Skeletal muscle satellite cell (primary cell): ENCODE measurements at regions not wholly inside any gene's neighbourhood (a gene's known extent, or its start where the extent isn't known, plus 50 kb on each side); places are given as distances from the start of the nearest gene placed in this dataset.
"Not testable (repeated sequence)": the region's sequence is repeated elsewhere in the genome, so short reads cannot be mapped to it uniquely, and the experiment has no call there.

Source experiments
- H3K27me3 ChIP-seq: 2 replicates; pipeline ENCODE4 v1.7.0; 2013; ENCODE audit warnings: low read length; ENCODE audit not compliant: control insufficient read depth, insufficient read depth
- H3K36me3 ChIP-seq: 2 replicates; pipeline ENCODE4 v1.7.0; 2013; ENCODE audit warnings: mild to moderate bottlenecking, control low read depth, low read length; ENCODE audit not compliant: insufficient read depth
- H3K4me1 ChIP-seq: 2 replicates; pipeline ENCODE4 v1.7.0; 2013; ENCODE audit warnings: low read length; ENCODE audit not compliant: control insufficient read depth, insufficient read depth
- H3K4me2 ChIP-seq: 2 replicates; pipeline ENCODE4 v1.7.0; 2013; ENCODE audit warnings: mild to moderate bottlenecking, low read length
- H3K4me3 ChIP-seq: 2 replicates; pipeline ENCODE4 v1.7.0; 2013; ENCODE audit warnings: low read length
- H3K9ac ChIP-seq: 2 replicates; pipeline ENCODE4 v1.7.0; 2013; ENCODE audit warnings: mild to moderate bottlenecking, low read depth, low read length, moderate library complexity
- H3K9me3 ChIP-seq: replicated peaks from 2 replicates; pipeline ENCODE4 v1.7.0; 2013; ENCODE audit warnings: mild to moderate bottlenecking, control low read depth, low read length

GRCh38 chr21:14015841-14016240 lies 194.9 kb downstream of the LIPI start:
- H3K9me3 ChIP-seq, H3K4me1 ChIP-seq, H3K4me2 ChIP-seq, H3K4me3 ChIP-seq, H3K27me3 ChIP-seq, H3K9ac ChIP-seq, H3K36me3 ChIP-seq: not testable (repeated sequence)

GRCh38 chr21:14013623-14014498 lies 196.9 kb downstream of the LIPI start:
- H3K9ac ChIP-seq, H3K4me1 ChIP-seq, H3K9me3 ChIP-seq, H3K4me2 ChIP-seq, H3K4me3 ChIP-seq, H3K36me3 ChIP-seq, H3K27me3 ChIP-seq: not testable (repeated sequence)

- Histone ChIP-seq H3K36me3 (no peaks in the 10 kb centered on the region), H3K9ac (no peak overlapping the region), H3K27me3 (no peaks in the 10 kb centered on the region), H3K4me3 (no peak overlapping the region), H3K4me1 (no peaks in the 10 kb centered on the region), H3K9me3 (no peaks in the 10 kb centered on the region), H3K4me2 (no peak overlapping the region)
These were observed 197.6 kb downstream of the LIPI start for GRCh38 chr21:14013056-14013603.

DNA sequence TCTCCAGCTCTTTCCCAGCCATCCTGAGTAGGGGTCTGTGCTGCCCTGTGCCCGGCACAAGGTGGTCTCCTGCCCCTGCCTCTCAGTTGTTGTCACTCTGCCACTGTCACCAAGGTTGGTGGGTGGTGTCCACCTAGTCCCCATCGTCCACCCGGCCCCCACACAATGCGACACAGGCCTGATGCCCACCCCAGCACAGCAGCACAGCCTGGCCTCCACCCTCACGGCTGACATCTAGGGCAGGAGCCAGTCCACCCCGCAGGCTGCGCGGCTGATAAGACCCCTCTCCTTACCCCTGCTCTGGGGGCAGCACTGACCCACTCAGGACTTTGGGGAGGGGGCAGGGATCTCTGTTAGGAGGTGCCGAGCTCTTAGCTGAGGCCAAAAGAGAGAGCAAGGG lies 198.3 kb downstream of the LIPI start:
- Histone ChIP-seq H3K9me3 (no peaks in the 10 kb centered on the region), H3K4me1 (no peaks in the 10 kb centered on the region), H3K4me3 (no peak overlapping the region), H3K9ac (no peak overlapping the region), H3K36me3 (no peaks in the 10 kb centered on the region), H3K4me2 (no peak overlapping the region), H3K27me3 (no peaks in the 10 kb centered on the region)

- not testable (repeated sequence) for H3K9ac ChIP-seq, H3K9me3 ChIP-seq, H3K4me1 ChIP-seq, H3K36me3 ChIP-seq, H3K4me3 ChIP-seq, H3K4me2 ChIP-seq, H3K27me3 ChIP-seq
These were observed 199.0 kb downstream of the LIPI start for GRCh38 chr21:14011751-14012150.

- H3K27me3 ChIP-seq, H3K9me3 ChIP-seq, H3K4me2 ChIP-seq, H3K9ac ChIP-seq, H3K36me3 ChIP-seq, H3K4me1 ChIP-seq, H3K4me3 ChIP-seq: not testable (repeated sequence)
These were observed 199.6 kb downstream of the LIPI start for GRCh38 chr21:14011149-14011548.

- H3K4me1 ChIP-seq = no peaks in the 10 kb centered on the region
- no peak overlapping the region for H3K9ac ChIP-seq
- H3K4me3 ChIP-seq = no peak overlapping the region
- no peaks in the 10 kb centered on the region for H3K27me3 ChIP-seq
- H3K36me3 ChIP-seq = no peaks in the 10 kb centered on the region
- no peak overlapping the region for H3K4me2 ChIP-seq
- no peaks in the 10 kb centered on the region for H3K9me3 ChIP-seq
These were observed 200.0 kb downstream of the LIPI start for GRCh38 chr21:14010729-14011128.

DNA sequence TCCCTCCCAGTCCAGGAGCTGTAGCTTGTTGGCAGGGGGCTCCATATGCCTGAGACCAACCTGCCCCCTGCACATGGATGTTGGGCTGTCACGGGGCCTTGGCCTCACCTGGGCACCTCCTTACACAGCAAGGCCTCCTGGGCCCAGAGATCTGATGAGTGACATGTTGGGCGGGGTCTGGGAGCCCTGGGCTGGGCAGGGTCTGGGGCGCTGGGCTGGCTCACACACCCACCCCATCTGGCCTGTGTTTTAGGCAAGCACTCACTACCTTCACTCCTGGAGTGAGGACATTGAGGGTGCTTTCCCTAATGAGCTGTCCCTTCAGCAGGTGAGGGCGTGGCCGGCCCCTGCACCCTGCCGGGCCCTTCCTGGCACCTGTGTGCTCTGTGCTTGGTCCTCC lies 200.8 kb downstream of the LIPI start:
- H3K4me1 ChIP-seq, H3K27me3 ChIP-seq, H3K4me2 ChIP-seq, H3K4me3 ChIP-seq, H3K36me3 ChIP-seq, H3K9me3 ChIP-seq, H3K9ac ChIP-seq: not testable (repeated sequence)

DNA sequence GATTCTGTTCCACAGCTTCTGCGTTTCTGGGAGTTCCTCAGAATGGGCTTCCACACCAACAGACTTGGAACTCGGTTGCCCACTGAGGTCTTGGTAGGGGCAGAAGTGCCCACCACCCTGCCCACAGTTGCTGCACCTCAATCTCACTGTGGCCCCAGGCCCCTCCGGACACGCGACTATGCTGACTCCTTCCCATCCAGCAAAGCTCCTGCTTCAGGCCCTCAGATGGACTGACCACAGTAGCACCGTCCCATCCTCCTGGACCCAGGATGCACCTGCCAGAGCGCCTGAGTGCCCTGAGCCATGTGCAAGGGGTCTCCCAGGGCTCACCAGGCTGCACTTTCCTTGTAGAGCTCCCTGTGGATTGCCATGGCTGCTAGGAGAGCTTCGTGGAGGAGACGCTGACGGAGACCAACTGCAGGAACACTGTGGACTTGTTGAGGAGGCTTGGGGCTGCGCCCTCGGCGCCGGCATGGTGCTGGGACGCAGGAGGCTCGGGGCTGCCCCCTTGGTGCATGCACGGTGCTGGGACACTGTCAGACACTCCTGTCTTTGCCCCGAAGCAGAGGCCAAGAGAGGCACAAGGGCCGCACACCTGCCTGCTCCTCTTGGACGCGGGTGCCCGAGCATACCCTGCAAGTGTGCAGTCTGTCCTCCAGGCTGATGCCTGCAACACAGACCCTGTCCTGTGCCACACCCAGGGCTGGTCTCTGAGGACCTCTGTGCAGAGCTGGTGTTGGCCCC lies 201.3 kb downstream of the LIPI start:
- H3K36me3 ChIP-seq, H3K9ac ChIP-seq, H3K4me1 ChIP-seq, H3K4me2 ChIP-seq, H3K27me3 ChIP-seq, H3K4me3 ChIP-seq, H3K9me3 ChIP-seq: not testable (repeated sequence)

- H3K36me3 ChIP-seq, H3K9ac ChIP-seq, H3K4me2 ChIP-seq, H3K27me3 ChIP-seq, H3K4me1 ChIP-seq, H3K4me3 ChIP-seq, H3K9me3 ChIP-seq: not testable (repeated sequence)
These were observed 202.3 kb downstream of the LIPI start for GRCh38 chr21:14008436-14008835.

DNA sequence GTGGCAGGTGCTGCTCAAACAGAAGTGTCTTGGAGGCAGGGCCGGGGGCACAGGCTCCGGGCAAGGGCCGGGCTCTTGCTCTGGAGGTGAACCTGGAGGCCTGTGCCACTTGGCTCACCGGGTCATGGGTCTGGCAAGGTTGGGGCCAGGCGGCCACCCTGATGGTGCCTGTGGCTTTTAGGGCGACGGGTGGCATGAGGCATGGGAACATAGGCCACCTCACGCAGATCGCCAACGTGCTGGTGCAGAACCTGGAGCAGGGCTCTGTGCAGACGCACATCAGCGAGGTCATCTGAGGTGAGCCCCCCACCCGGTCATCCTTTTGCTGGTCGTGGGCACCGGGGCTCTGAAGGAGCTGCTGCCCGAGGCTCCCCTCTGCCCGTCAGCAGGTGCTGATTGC lies 202.7 kb downstream of the LIPI start:
- H3K36me3 ChIP-seq, H3K27me3 ChIP-seq, H3K9me3 ChIP-seq, H3K4me2 ChIP-seq, H3K9ac ChIP-seq, H3K4me1 ChIP-seq, H3K4me3 ChIP-seq: not testable (repeated sequence)

- not testable (repeated sequence) for H3K4me2 ChIP-seq, H3K9ac ChIP-seq, H3K27me3 ChIP-seq, H3K4me1 ChIP-seq, H3K36me3 ChIP-seq, H3K9me3 ChIP-seq, H3K4me3 ChIP-seq
These were observed 204.6 kb downstream of the LIPI start for GRCh38 chr21:14006144-14006543.
